Upper lobe of left lung (tissue), 4 donors: ENCODE measurements at regions not wholly inside any gene's neighbourhood (a gene's known extent, or its start where the extent isn't known, plus 50 kb on each side); places are given as distances from the start of the nearest gene placed in this dataset.

Experiments
- CTCF ChIP-seq, 6 experiments: fragments of 450-650 bp in 4 of 6; fragments of 200-600 bp in 2 of 6; sonication (generic) in 2 of 6; IDR thresholded peaks; one replicate each; pipeline ENCODE4 v1.5.1; 2016 to 2019; ENCODE audit warnings: antibody characterized with exemption in 6 of 6
- EP300 ChIP-seq, 4 donors: sonication (generic); formaldehyde crosslinking; IDR thresholded peaks; one replicate each; pipeline ENCODE4 v1.5.1; 2017; ENCODE audit warnings: antibody characterized with exemption in 4 of 4, control low read depth in 2 of 4
- POLR2A ChIP-seq, 4 donors: fragments of 450-650 bp; IDR thresholded peaks; one replicate each; pipeline ENCODE4 v1.5.1; 2016 to 2017; ENCODE audit warnings: antibody characterized with exemption in 4 of 4, mild to moderate bottlenecking in 2 of 4
- POLR2AphosphoS5 ChIP-seq, 2 donors: sonication (generic); formaldehyde crosslinking; IDR thresholded peaks; one replicate each; pipeline ENCODE4 v1.5.1; 2017; ENCODE audit warnings: antibody characterized with exemption in 2 of 2

GRCh38 chr3:177574222-177574856 is 377.1 kb upstream of the TBL1XR1 start:
- TF ChIP-seq CTCF (IDR thresholded peaks at IDR 0.05) = no peak
- TF ChIP-seq POLR2A (IDR thresholded peaks at IDR 0.05) = no peak
- peak in 1 of 2 donors; percentile 13 for TF ChIP-seq POLR2AphosphoS5 (IDR thresholded peaks at IDR 0.05)
- peak in 1 of 4 donors; percentile 50 for TF ChIP-seq EP300 (IDR thresholded peaks at IDR 0.05)
